IPS-15b (cell line): ENCODE measurements at regions not wholly inside any gene's neighbourhood (a gene's known extent, or its start where the extent isn't known, plus 50 kb on each side); places are given as distances from the start of the nearest gene placed in this dataset.
A peak's percentile ranks its signal among the peaks of the same experiment; 100 is the strongest.

ENCODE experiments used
- H3K27me3 ChIP-seq: one replicate; pipeline ENCODE4 v1.6.1; 2013; ENCODE audit warnings: low read length; ENCODE audit not compliant: control insufficient read depth, insufficient read depth
- H3K36me3 ChIP-seq: one replicate; pipeline ENCODE4 v1.6.1; 2013; ENCODE audit warnings: low read length; ENCODE audit not compliant: control insufficient read depth, insufficient read depth
- H3K4me1 ChIP-seq: one replicate; pipeline ENCODE4 v1.6.1; 2013; ENCODE audit warnings: mild to moderate bottlenecking, low read length; ENCODE audit not compliant: control insufficient read depth, insufficient read depth
- H3K4me3 ChIP-seq: one replicate; pipeline ENCODE4 v1.5.1; 2013; ENCODE audit warnings: low read depth, low read length
- H3K9ac ChIP-seq: one replicate; pipeline ENCODE4 v1.6.1; 2013; ENCODE audit warnings: low read depth, mild to moderate bottlenecking, low read length
- H3K9me3 ChIP-seq: one replicate; pipeline ENCODE4 v1.6.1; 2013; ENCODE audit warnings: mild to moderate bottlenecking, low read length; ENCODE audit not compliant: control insufficient read depth, insufficient read depth

DNA sequence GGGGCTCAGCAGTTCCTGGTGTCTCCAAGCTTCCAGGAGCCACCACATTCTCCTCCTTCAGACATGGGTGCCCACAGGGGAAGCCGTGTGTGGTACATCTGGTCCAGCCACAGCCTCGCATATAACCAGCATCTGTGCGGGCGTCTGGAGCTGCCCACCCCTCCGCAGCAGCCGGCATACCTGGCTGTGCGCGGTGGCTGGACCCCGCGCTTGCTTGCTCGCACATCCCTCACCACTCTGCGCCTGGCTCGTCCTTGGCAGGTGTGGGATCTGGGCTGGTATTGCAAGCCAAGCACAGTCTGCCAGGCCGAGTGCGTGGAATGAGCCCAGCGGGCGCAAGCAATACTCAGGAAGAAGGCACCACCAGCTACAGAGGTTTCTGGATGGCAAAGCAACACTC, 117.7 kb upstream of the MBL2 start:
- Histone ChIP-seq H3K9ac (no peak overlapping the region), H3K9me3 (no peaks in the 10 kb centered on the region), H3K4me3 (no peak overlapping the region), H3K27me3 (no peaks in the 10 kb centered on the region), H3K4me1 (peaks cover 2% of the 10 kb centered on the region), H3K36me3 (no peaks in the 10 kb centered on the region)

DNA sequence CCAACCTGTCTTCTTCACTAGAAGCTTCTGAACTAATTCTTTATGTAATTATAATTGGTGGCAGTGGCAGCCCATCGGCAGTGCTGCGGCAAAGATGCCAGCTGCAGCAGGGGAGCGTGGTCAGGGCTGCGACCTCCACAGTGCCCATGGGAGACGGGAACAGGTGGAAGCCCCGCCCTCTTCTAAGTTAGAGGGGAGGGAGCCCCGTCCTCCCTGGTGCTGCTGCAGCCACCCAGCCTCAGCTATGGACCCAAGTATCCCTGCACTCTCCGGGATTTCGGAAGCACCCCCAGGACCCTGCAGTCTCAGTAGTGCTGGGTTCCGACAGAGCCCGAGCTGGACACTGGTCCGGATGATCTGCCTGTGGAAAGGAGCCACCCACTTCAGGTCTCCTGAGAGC, 117.0 kb upstream of the MBL2 start:
- Histone ChIP-seq H3K9me3 (no peaks in the 10 kb centered on the region), H3K4me3 (no peak overlapping the region)

DNA sequence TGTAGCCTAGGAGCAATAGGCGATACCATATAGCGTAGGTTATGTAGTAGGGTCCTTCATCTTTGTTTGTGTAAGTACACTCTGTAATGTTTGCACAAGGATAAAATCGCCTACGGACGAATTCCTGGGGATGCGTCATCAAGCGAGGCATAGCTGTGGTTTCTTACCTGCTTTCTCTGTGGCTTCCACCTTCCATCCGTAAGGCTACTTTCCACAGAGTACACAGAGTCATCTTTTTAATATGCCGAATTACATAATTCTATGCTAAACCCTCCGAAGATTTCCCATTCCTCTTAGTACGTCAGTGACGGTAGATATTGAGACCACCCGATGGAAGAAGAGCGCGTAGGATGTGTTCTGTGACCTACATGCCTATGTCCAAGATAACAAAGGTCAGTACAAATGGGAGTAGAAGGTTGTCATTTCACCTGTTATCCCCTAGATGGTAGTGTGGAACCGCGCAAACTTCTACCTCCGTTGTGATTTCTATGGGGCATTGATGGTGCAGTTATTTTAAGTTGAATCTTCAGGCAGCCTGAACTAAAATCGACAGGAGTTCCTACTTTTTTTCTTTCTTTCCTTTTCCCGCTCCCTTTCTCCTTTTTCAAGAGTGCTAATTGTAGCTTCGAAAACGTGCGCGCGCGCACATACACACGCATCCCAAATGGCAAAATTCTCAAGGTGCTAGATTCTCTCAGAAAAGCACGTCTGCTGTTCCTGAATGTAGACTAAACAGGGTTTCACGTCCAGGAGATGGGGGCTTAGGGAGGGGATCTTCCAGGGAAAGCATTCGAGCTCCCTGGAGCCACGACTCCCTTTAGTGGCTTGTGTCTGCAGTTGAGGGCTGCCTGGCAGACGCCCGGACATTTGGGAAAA, 111.7 kb upstream of the MBL2 start:
- H3K4me3 ChIP-seq, result peak overlapping the region; percentile 4
- H3K9ac ChIP-seq, result no peak overlapping the region

More for the DNA sequence above, 117.0 kb upstream of the MBL2 start:
- Histone ChIP-seq H3K4me1 (peaks cover 2% of the 10 kb centered on the region), H3K9ac (no peak overlapping the region), H3K27me3 (no peaks in the 10 kb centered on the region), H3K36me3 (no peaks in the 10 kb centered on the region)

DNA sequence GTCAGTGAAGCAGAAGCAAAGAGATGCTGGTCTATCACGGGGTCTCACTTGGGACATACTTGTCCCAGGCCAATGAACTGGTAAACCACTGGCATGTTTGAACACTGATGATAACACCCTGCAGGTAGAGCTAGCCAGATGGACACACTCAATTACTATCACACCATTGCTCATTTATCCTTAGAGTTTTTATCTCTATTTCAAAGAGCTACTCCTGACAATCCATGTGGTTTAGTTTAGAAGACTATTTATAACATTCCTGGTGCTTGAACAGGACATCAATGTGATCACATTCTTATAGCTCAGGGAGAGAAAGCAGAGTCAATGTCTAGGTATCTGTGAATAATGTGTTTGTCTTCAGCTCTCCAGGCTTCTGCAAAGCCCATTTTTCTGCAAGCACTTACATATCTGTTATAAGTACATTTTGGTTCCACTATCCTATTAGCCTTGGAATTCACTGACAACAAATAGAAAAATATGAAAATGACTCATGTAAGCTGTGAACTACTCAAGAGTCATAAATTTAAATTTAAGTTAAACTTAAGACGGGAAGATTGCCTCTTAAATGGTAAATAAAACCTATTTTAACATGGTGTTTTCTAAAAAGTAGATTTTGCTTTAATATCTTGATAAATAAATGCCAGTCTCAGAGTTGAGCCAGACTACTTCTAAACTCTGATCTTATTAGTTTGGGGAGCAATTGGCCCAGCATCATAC, 106.7 kb upstream of the MBL2 start:
- Histone ChIP-seq H3K4me1 (peaks cover 2% of the 10 kb centered on the region), H3K9me3 (no peaks in the 10 kb centered on the region), H3K27me3 (no peaks in the 10 kb centered on the region), H3K4me3 (no peak overlapping the region), H3K9ac (no peak overlapping the region), H3K36me3 (no peaks in the 10 kb centered on the region)

More for the DNA sequence above, 111.7 kb upstream of the MBL2 start:
- H3K27me3 ChIP-seq, result no peaks in the 10 kb centered on the region
- no peaks in the 10 kb centered on the region for H3K36me3 ChIP-seq
- no peaks in the 10 kb centered on the region for H3K9me3 ChIP-seq
- peaks cover 5% of the 10 kb centered on the region for H3K4me1 ChIP-seq

DNA sequence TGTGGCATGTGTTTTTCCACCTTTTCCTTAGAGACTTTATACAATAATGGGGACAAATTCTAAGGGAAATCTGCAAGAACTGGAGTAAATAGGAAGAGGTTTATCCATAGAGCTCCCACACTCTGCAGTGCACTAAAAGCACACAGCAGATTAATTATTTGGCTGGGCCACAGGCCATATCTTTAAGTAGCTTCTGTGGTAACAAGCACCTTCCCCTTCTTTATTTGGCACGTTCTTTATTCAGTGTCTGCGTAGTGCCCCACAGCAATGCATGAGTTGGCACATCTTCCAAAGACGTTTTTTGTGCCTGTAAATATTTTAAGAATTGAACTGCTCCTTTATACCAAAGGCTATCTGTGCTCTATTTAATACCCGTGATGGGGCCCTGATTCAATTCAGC, 104.9 kb upstream of the MBL2 start:
- H3K36me3 ChIP-seq, result no peaks in the 10 kb centered on the region
- no peak overlapping the region for H3K9ac ChIP-seq
- H3K4me3 ChIP-seq, result no peak overlapping the region
- H3K27me3 ChIP-seq, result no peaks in the 10 kb centered on the region
- no peaks in the 10 kb centered on the region for H3K4me1 ChIP-seq
- H3K9me3 ChIP-seq, result no peaks in the 10 kb centered on the region

DNA sequence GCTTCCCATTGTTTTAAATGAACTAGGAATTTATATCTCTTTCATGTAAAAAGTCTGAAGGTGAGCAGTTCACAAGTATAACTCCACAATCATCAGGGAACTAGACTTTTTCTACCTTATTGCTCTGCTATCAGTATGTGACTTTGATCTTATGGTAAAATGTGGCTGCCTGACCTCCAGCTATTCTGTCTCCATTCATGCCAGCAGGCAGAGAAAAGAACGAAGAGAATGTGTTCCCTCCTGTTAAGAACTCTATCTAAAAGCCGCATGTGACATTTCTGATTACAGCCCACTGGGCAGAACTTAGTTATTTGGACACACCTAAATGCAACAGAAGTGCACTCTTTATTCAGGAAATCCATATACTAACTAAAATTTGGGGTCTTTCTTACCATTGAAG, 102.8 kb upstream of the MBL2 start:
- Histone ChIP-seq H3K9me3 (no peaks in the 10 kb centered on the region), H3K36me3 (no peaks in the 10 kb centered on the region), H3K4me3 (no peak overlapping the region), H3K27me3 (no peaks in the 10 kb centered on the region), H3K4me1 (no peaks in the 10 kb centered on the region), H3K9ac (no peak overlapping the region)

DNA sequence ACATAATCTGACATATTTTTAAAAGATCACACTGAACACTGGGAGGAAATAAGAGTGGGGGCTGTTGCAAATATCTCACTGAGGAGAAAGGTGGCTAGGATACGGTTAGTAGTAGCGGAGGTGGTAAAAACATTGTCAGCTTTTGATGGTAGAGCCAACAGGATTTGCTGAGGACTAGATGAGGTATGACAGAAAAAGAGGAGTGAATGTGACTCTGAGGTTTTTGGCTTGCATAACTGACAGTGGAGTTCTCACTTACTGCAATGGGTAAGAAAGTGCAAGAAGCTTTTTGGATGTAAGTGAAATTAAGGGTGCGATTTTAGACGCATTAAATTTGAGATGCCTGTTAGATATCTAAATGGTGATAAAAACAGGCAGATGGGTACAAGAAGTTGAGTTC, 102.0 kb upstream of the MBL2 start:
- H3K27me3 ChIP-seq, result no peaks in the 10 kb centered on the region
- no peaks in the 10 kb centered on the region for H3K9me3 ChIP-seq
- no peaks in the 10 kb centered on the region for H3K4me1 ChIP-seq
- no peak overlapping the region for H3K4me3 ChIP-seq
- H3K36me3 ChIP-seq, result no peaks in the 10 kb centered on the region
- H3K9ac ChIP-seq, result no peak overlapping the region

DNA sequence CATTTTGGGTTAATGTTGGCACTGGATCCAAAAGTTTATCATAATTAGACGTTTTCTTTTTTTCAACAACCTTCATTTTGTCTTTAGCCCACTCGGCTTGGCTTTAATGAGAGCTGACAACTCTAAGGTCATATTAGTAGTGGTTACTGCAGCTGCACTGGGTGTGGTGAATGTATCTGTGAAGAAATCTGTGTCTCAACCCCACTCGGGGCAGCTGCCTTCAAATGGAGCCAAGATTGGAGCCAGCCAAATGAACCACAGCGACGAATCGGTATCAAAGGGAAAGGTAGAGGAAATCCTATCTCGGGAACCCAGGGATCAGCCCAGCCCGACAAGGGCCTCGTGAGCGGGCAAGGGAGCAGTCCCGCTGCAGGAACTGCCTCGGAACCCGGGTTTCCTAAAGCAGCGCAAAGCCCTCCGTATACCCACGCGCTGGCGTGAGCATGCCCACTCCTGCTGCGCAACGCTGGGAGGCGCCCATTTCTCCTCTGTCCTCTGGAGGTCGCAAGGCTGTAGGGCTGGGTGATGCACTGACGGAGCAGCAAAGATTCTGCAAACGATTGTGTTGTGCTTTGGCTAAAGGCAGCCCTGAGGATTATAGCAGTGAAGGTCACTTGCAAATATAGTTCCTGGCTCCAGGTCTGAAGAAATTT, 98.7 kb upstream of the MBL2 start:
- H3K4me3 ChIP-seq, result no peak overlapping the region
- no peak overlapping the region for H3K9ac ChIP-seq
- no peaks in the 10 kb centered on the region for H3K27me3 ChIP-seq
- no peaks in the 10 kb centered on the region for H3K4me1 ChIP-seq
- H3K36me3 ChIP-seq, result no peaks in the 10 kb centered on the region
- H3K9me3 ChIP-seq, result peaks cover 6% of the 10 kb centered on the region

DNA sequence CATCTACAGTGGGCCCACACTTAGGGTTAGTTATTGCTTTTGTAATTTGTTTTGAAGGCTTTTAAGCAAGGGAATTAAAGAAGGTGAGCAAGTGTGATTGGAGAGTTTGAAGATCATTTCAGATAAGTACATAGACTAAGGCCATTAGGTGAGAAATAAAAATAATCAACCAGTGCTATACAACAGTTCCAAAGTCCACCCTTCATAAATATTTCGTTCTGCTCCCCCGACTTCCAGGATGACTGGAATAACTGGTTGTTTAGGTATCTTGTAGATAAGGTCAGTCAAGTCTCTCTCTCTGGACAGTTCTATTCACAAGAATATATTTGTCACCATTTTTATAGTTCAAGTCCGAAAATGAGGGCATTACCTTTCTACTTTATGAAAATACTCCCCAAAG, 98.0 kb upstream of the MBL2 start:
- H3K9ac ChIP-seq, result no peak overlapping the region
- H3K9me3 ChIP-seq, result peaks cover 6% of the 10 kb centered on the region
- H3K27me3 ChIP-seq, result no peaks in the 10 kb centered on the region
- no peak overlapping the region for H3K4me3 ChIP-seq
- no peaks in the 10 kb centered on the region for H3K4me1 ChIP-seq
- H3K36me3 ChIP-seq, result no peaks in the 10 kb centered on the region

DNA sequence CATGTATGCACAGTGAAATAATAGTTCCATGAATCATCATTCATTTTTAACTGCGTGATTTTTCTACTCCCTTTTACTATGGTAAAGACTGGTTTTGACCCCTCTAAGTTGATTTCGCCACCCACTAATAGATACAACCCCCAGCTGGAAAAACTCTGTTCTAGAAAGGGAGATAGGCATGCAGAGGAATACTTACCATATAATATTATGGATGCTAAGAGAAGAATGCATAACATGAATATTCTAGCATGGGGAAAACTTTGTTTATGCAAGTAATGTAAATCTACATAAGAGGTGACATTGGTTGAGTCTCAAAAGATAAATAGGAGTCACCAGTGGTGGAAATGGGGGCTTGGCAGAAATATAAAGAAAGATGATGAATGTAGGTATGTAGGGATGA, 97.3 kb upstream of the MBL2 start:
- no peak overlapping the region for H3K9ac ChIP-seq
- no peaks in the 10 kb centered on the region for H3K36me3 ChIP-seq
- no peaks in the 10 kb centered on the region for H3K4me1 ChIP-seq

DNA sequence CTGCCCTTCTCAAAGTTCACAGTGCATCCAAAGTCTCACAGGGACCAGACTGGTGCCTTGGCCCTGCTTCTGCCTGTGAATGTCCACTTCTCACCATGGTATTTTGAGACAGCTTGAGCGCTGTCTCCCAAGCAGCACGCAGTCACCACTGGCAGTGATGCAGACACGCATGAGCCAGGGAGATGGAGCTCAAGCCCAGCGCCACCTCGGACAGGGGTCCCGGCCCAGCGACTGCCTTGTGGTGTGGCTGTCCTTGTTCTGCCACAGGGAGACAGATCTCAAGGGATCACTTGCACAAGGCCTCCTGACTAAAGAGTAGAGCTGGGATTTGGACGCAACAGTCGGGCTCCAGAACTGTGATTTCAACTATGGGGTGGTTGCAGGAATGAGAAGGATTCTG, 92.6 kb upstream of the MBL2 start:
- Histone ChIP-seq H3K27me3 (no peaks in the 10 kb centered on the region), H3K9me3 (peaks cover 6% of the 10 kb centered on the region), H3K9ac (no peak overlapping the region), H3K4me1 (no peaks in the 10 kb centered on the region), H3K36me3 (no peaks in the 10 kb centered on the region), H3K4me3 (no peak overlapping the region)

More for the DNA sequence above, 97.3 kb upstream of the MBL2 start:
- H3K4me3 ChIP-seq, result no peak overlapping the region
- H3K27me3 ChIP-seq, result no peaks in the 10 kb centered on the region
- peaks cover 6% of the 10 kb centered on the region for H3K9me3 ChIP-seq
